DMS114 treated with DMSO at 0.1 percent for 48 hours (cell line): ENCODE measurements at regions not wholly inside any gene's neighbourhood (a gene's known extent, or its start where the extent isn't known, plus 50 kb on each side); places are given as distances from the start of the nearest gene placed in this dataset.

Source experiments
- DNase-seq: peaks from one replicate; lab custom pipeline; 2025; ENCODE audit not compliant: unreplicated experiment; lab: John Stamatoyannopoulos, UW

- DNase-seq: no peak
Measured at GRCh38 chr12:78580296-78580695, 284.3 kb upstream of the SYT1 start.

- DNase-seq: peak; percentile 4
Measured at GRCh38 chr12:78584695-78585094, 279.9 kb upstream of the SYT1 start.

DNA sequence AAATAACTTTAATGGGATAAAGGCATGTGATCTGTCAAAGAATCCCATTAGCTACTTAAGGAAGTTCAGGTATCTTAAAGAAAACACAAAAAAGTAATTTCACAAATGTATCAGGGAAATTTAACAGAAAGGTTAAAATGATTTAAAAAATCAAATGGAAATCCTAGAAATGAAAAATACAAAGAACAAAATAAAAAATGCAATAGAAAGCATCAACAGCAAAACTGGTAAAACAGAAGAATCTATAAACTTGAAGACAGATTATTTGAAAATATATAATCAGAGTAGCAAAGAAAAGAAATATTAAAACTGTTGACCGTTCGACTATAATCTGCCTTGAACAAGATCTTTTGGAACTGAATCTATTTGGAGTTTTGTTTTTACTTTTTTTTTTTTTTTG lies 279.4 kb upstream of the SYT1 start:
- DNase-seq: no peak

- no peak for DNase-seq
Measured at GRCh38 chr12:78586790-78587189, 277.8 kb upstream of the SYT1 start.

GRCh38 chr12:78599366-78599765 lies 265.2 kb upstream of the SYT1 start:
- no peak for DNase-seq

- no peak for DNase-seq
Measured at GRCh38 chr12:78600541-78600940, 264.0 kb upstream of the SYT1 start.

DNA sequence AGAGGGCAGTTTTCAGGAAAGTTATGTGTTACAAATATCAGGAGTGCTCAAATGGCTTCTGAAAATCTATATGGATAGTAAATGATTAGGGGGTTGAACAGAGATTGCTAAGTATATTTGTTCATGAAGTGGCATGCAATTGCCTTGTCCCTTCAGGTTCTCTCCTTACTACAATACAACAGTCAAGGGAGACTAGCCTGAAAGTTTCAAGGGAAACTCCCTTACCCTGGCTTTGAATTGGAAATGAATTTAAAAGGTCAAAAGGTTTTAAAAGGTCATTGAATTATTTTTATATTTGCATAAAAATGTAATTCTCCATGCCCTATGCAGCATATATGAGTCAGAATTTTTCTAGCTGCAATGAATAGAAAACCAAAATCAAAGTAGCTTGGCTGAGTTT lies 253.1 kb upstream of the SYT1 start:
- no peak for DNase-seq

GRCh38 chr12:78612190-78612589 lies 252.4 kb upstream of the SYT1 start:
- DNase-seq: no peak

GRCh38 chr12:78617683-78618082 lies 246.9 kb upstream of the SYT1 start:
- DNase-seq: no peak

DNA sequence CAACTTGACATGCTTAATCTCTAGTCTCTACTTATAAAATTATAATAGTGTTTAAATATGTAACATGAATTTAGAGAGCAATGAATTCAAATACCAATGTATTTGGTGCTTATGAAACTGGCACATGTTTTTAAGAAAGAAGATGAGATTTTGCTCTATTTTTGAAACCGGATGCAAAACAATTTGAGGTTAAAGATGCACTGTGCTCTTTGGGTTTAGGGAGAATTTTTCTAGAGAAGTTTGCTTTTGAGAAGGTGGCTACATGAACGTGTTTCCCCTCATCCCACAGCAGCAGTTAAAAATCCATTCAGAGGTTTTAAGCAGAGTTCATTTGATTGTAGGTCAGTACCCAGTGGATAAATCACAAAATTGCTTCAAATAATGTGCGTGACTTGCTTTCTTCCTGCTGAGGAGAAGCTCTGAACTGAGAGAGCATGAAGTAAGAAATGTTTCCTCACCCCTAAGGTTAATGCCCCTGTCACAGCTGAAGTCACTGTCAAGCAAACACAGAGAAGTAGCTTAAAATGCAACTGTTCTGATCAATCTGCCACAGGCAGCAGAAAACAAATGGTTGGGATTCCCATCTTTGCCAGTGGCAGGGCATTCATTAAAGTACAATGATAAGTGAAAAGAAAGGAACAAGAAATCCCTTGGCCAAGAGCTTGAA lies 241.9 kb upstream of the SYT1 start:
- no peak for DNase-seq

- DNase-seq: no peak
Measured at GRCh38 chr12:78628491-78629100, 236.0 kb upstream of the SYT1 start.

- no peak for DNase-seq
Measured at GRCh38 chr12:78636231-78636855, 228.2 kb upstream of the SYT1 start.

DNA sequence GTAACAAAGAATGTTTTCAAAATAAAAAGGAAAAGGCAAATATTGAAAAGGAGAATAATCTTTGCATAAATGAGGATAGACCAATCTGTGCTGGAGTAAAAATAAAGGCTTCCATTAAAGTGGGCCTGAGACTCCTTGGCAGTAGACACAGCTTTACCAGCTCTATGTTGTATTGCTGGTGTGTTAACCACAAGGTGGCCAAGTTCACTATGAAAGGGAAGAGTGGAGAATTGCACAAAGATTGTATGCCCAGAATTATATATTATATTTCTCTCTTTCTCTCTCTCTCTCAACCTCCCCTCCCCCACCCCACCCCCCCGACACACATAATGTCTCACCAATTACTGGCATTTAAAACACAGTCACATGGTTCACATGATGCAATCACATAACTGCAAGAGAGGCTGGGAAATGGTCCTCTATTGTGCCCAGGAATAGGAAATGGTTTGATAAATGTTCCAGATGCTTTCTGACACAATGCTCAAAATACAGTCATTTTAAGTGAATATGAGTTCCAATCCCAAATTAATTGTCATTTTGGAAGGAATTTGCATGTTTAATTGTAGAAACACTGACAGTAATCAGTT lies 222.6 kb upstream of the SYT1 start:
- no peak for DNase-seq

GRCh38 chr12:78645956-78646355 lies 218.6 kb upstream of the SYT1 start:
- DNase-seq: no peak

DNA sequence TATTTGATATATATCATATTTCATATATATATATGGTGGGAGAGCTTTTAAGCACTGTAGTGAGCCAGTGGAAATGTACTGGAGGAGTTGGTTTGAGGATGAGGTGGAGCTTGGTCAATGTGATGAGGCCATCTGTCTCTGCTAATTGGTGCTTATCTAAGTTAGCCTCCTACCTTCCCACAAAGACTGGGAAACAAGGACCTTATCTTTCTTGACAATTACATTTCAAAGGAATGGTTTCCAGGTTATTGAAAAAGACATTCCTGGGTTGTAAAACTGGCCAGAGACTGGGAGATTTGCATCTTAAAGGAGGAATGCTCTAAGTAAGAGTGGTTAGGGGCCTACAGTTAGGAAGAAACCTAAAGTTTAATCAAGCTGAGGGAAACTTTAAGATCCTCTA lies 212.8 kb upstream of the SYT1 start:
- no peak for DNase-seq

DNA sequence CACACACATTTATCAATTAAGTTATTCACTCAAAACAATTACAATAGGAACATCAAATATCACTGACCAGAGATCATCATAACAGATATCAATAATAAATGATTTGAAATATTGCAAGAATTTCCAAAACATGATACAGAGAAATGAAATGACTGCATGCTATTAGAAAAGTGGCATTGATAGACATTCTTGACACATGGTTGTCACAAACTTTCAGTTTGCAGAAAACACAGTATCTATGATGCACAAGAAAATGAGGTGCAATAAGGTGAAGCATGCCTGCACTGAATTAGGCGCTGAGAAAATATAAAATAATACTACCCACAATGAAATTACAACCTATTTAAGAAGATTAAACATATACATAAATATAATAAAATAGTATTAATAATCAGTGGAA lies 198.0 kb upstream of the SYT1 start:
- no peak for DNase-seq

- no peak for DNase-seq
Measured at GRCh38 chr12:78671295-78671694, 193.3 kb upstream of the SYT1 start.

DNA sequence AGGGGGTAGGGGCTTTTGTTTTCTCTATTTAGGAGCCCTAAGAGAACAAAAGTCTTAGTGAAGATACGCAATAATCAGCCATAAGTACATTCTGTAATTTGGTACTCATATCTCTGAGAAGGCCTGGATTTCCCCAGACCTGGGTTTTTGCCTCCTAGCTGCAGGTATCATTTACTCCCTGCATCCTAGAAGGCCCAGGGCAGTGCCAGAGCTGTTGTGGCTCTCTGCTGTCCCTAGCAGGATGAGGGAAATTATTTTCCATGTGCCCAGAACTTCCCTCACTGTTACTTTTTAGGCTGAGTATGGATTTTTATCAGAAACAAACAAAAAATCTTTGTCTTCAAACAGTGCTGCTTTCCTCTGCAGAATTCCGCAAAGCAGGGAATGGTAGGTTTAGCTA lies 192.5 kb upstream of the SYT1 start:
- no peak for DNase-seq

DNA sequence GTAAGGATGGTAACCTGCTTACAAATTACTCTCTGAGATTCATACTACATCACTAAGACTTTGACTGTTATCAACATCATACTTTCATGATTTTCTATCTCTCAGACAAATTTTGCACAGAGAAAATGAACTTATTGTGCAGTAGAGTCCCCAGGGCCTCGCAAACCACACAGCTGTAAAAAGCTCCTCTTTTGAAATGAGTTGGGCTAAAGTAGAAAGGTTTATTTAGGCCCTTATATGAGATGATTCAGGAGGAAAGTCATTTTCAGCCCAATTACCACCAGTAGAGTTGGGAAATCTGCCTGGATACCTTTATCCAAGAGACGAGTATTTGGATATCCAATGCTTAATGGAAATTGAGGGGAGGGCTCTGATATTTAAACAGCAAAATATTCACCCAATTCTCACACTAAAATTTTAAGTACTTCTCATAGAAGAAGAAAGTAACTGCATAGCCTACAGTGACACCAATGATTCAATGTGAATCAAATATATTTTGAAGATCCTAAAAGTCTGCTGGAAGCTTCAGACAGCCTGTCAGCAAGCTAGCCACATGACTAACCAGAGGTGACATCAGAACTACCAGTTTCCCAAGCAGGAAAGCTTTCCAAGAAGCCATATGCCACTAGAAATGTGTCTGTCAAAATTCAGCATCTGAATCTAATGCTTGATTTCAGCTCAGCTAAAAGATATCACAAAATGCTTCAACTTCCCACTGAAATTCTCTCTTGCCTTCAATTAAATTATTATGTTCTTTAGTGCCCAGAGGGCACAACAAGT lies 190.1 kb upstream of the SYT1 start:
- DNase-seq: no peak

GRCh38 chr12:78680596-78680995 lies 184.0 kb upstream of the SYT1 start:
- DNase-seq: no peak

DNA sequence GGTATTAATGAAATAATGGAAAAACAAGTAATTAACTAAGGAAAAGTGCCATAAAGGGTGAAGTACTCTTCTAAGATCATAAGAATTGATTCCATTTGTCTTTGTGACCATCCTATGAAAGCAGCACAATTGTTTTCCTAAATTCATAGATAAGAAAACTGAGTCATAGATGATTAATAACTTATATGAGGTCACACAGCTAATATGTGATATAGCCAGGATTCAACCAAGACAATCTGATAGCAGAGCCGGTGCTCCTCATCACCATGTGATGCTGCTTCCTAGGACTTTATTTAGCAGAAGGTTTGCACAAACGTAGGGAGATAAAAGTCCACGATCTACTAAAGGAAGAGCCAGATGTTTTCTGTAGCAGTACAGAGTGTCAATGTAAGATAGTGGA lies 181.5 kb upstream of the SYT1 start:
- no peak for DNase-seq

DNA sequence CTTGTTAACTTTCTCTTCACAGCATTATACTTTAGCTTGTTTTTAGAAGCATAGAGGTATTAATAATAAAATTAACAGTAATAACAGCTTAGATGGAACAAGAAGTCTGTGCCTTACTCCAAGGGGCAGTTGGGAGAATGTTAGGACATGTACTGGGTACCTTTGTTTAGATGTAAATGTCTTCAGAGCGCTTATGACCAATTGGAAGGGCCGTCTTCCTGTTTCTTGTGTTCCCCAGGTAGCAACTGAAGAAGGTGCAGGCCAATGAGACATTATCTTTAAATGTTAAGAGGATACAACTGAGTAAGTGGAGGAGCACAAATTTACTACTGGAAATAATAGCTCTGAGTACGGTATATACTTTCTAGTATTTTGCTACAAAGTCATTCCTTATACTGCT lies 180.9 kb upstream of the SYT1 start:
- no peak for DNase-seq
